Vagina (tissue), 2 donors: ENCODE measurements at regions not wholly inside any gene's neighbourhood (a gene's known extent, or its start where the extent isn't known, plus 50 kb on each side); places are given as distances from the start of the nearest gene placed in this dataset.

Source experiments
- POLR2A ChIP-seq, 2 donors: fragments of 450-650 bp; IDR thresholded peaks; one replicate each; pipeline ENCODE4 v1.6.1; 2017; ENCODE audit warnings: antibody characterized with exemption in 2 of 2, mild to moderate bottlenecking in 2 of 2, moderate library complexity in 2 of 2
- TF ChIP-seq, protein P1 (sequence below), 3 experiments: fragments of 450-650 bp in 2 of 3; fragments of 200-600 bp in 1 of 3; sonication (generic) in 1 of 3; IDR thresholded peaks; one replicate each; pipeline ENCODE4 v1.5.1; 2017 to 2019; ENCODE audit warnings: antibody characterized with exemption in 3 of 3, mild to moderate bottlenecking in 2 of 3, moderate library complexity in 2 of 3

DNA sequence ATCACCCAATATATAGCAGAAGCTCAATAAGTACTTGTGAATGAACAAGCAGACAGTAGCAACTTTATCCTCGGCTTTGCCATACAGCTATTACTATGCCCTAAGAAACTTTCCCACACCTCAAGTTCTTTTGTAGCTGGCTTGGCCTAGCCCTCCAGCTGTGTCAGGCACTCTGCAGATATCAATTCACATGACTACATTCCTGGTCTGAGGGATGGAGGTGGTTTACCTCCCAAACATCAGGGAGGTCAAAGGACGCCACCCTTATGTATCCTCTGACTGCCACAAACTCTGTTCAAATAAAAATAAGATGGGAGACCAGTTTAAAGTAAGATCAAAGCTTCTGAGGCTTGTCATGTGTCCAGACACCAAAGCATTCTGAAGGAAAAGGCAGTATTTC is 416.3 kb downstream of the PIK3R1 start:
- TF ChIP-seq POLR2A (IDR thresholded peaks at IDR 0.05): no peak
- TF ChIP-seq, protein P1, sequence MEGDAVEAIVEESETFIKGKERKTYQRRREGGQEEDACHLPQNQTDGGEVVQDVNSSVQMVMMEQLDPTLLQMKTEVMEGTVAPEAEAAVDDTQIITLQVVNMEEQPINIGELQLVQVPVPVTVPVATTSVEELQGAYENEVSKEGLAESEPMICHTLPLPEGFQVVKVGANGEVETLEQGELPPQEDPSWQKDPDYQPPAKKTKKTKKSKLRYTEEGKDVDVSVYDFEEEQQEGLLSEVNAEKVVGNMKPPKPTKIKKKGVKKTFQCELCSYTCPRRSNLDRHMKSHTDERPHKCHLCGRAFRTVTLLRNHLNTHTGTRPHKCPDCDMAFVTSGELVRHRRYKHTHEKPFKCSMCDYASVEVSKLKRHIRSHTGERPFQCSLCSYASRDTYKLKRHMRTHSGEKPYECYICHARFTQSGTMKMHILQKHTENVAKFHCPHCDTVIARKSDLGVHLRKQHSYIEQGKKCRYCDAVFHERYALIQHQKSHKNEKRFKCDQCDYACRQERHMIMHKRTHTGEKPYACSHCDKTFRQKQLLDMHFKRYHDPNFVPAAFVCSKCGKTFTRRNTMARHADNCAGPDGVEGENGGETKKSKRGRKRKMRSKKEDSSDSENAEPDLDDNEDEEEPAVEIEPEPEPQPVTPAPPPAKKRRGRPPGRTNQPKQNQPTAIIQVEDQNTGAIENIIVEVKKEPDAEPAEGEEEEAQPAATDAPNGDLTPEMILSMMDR (IDR thresholded peaks at IDR 0.05): no peak
